B cell (primary cell): ENCODE measurements at regions not wholly inside any gene's neighbourhood (a gene's known extent, or its start where the extent isn't known, plus 50 kb on each side); places are given as distances from the start of the nearest gene placed in this dataset.

ENCODE experiments used
- EZH2 ChIP-seq: IDR thresholded peaks from 2 replicates; pipeline ENCODE4 v1.6.1; 2012; ENCODE audit warnings: borderline replicate concordance, low read depth, mild to moderate bottlenecking, moderate library complexity, low read length; ENCODE audit not compliant: insufficient read depth, poor library complexity, severe bottlenecking
- TF ChIP-seq, protein P1 (sequence below): fragments of 200-600 bp; IDR thresholded peaks from one replicate; pipeline ENCODE4 v1.8.0; 2022; ENCODE audit warnings: antibody characterized with exemption, mild to moderate bottlenecking

DNA sequence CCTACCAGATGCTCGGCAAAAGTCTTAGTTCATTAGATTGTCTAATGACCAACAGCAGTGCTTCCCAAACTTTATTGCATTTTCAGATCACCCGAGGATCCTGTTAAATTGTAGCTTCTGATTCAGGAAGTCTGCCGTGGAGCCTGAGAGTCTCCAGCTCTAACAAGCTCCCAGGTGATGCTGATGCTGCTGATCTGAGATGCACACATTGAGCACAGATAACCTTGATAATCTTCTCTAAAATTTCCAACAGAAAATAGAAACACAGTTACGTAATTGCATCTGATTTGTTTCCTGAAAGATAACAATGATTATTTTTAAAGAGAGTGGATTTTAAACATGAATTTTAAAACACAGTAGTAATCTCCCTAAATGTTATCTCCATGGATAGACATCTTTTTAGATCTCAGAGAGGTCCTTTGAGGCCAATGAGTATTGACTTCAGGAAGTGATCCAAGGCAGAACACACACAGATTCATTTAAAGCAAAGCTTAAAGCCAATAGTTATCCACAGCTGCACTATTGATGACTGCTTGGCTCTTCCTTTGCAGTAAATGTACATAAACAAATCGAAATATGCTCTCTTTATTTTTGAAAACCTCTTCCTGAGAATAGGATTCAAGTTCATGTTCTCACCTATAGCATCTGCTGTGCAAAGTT lies 122.8 kb upstream of the TNPO1 start:
- TF ChIP-seq, protein P1, sequence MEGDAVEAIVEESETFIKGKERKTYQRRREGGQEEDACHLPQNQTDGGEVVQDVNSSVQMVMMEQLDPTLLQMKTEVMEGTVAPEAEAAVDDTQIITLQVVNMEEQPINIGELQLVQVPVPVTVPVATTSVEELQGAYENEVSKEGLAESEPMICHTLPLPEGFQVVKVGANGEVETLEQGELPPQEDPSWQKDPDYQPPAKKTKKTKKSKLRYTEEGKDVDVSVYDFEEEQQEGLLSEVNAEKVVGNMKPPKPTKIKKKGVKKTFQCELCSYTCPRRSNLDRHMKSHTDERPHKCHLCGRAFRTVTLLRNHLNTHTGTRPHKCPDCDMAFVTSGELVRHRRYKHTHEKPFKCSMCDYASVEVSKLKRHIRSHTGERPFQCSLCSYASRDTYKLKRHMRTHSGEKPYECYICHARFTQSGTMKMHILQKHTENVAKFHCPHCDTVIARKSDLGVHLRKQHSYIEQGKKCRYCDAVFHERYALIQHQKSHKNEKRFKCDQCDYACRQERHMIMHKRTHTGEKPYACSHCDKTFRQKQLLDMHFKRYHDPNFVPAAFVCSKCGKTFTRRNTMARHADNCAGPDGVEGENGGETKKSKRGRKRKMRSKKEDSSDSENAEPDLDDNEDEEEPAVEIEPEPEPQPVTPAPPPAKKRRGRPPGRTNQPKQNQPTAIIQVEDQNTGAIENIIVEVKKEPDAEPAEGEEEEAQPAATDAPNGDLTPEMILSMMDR: no peak
- TF ChIP-seq EZH2: no peak
